PC-9 (cell line): ENCODE measurements at regions not wholly inside any gene's neighbourhood (a gene's known extent, or its start where the extent isn't known, plus 50 kb on each side); places are given as distances from the start of the nearest gene placed in this dataset.

Source experiments
- BruUV-seq: library from RNA; stranded (reverse); fragments of 400-500 nt; replicated peaks from 2 replicates; lab custom pipeline; 2021; lab: Mats Ljungman, UMichigan
- CTCF ChIA-PET: fragments of 300-600 bp; sonication (Branson Sonifier 250); formaldehyde crosslinking; loops from one replicate; lab custom pipeline; 2022; ENCODE audit warnings: antibody characterized with exemption; lab: Charles Lee
- POLR2A ChIA-PET: fragments of 300-600 bp; sonication (Branson Sonifier 250); formaldehyde crosslinking; loops from one replicate; lab custom pipeline; 2022; ENCODE audit warnings: antibody characterized with exemption; ENCODE audit not compliant: unreplicated experiment; lab: Charles Lee
- DNase-seq, 2 experiments: peaks; one replicate each; pipeline versions ENCODE4 v3.0.0 to v3.0.0-alpha.2; 2015 to 2022; ENCODE audit warnings: mixed read lengths in 1 of 2
- H2AFZ ChIP-seq: fragments of 200-600 bp; sonication (generic); 2 replicates; pipeline ENCODE4 v1.8.1; 2017; ENCODE audit warnings: antibody characterized with exemption
- H3F3A ChIP-seq: fragments of 200-600 bp; sonication (generic); 2 replicates; pipeline ENCODE4 v1.8.1; 2017; ENCODE audit warnings: antibody characterized with exemption, mild to moderate bottlenecking, low read depth; ENCODE audit not compliant: insufficient read depth
- H3K27ac ChIP-seq: fragments of 200-600 bp; sonication (generic); 2 replicates; pipeline ENCODE4 v1.6.1; 2016; ENCODE audit warnings: mixed run types
- H3K27me3 ChIP-seq: fragments of 200-600 bp; sonication (generic); 2 replicates; pipeline ENCODE4 v1.6.1; 2016; ENCODE audit warnings: low read depth, mixed run types; ENCODE audit not compliant: insufficient read depth
- H3K36me3 ChIP-seq: fragments of 200-600 bp; sonication (generic); 2 replicates; pipeline ENCODE4 v1.6.1; 2016; ENCODE audit warnings: low read depth, mixed run types
- H3K4me1 ChIP-seq: fragments of 200-600 bp; sonication (generic); replicated peaks from 2 replicates; pipeline ENCODE4 v1.6.1; 2016; ENCODE audit warnings: mixed run types; ENCODE audit not compliant: insufficient read depth
- H3K4me2 ChIP-seq: fragments of 200-600 bp; sonication (generic); 2 replicates; pipeline ENCODE4 v1.6.1; 2017; ENCODE audit warnings: mixed run types
- H3K4me3 ChIP-seq: fragments of 200-600 bp; sonication (generic); 2 replicates; pipeline ENCODE4 v1.6.1; 2016; ENCODE audit warnings: mixed run types
- H3K79me2 ChIP-seq: fragments of 200-600 bp; sonication (generic); 2 replicates; pipeline ENCODE4 v1.6.1; 2017; ENCODE audit warnings: low read depth, mixed run types
- H3K9me2 ChIP-seq: fragments of 200-600 bp; sonication (generic); 2 replicates; pipeline ENCODE4 v1.8.1; 2017; ENCODE audit warnings: mild to moderate bottlenecking; ENCODE audit not compliant: insufficient read depth
- H3K9me3 ChIP-seq: fragments of 200-600 bp; sonication (generic); 2 replicates; pipeline ENCODE4 v1.8.1; 2016; ENCODE audit warnings: low read depth; ENCODE audit not compliant: insufficient read depth
- H4K20me1 ChIP-seq: fragments of 200-600 bp; sonication (generic); 2 replicates; pipeline ENCODE4 v1.8.1; 2017; ENCODE audit not compliant: insufficient read depth
- CTCF ChIP-seq: fragments of 200-600 bp; sonication (generic); conservative IDR thresholded peaks from 2 replicates; pipeline ENCODE4 v1.6.1; 2017; ENCODE audit warnings: mixed run types, antibody characterized with exemption, mild to moderate bottlenecking, moderate library complexity
- EZH2 ChIP-seq: fragments of 200-600 bp; sonication (generic); IDR thresholded peaks from 2 replicates; pipeline ENCODE4 v1.8.0; 2017; ENCODE audit warnings: antibody characterized with exemption, low read depth
- intact Hi-C: fragments of 100-400 bp; cut with micrococcal nuclease; formaldehyde crosslinking; loops from one replicate; pipeline ENCODE4 v1.10.0; 2022; ENCODE audit not compliant: unreplicated experiment

DNA sequence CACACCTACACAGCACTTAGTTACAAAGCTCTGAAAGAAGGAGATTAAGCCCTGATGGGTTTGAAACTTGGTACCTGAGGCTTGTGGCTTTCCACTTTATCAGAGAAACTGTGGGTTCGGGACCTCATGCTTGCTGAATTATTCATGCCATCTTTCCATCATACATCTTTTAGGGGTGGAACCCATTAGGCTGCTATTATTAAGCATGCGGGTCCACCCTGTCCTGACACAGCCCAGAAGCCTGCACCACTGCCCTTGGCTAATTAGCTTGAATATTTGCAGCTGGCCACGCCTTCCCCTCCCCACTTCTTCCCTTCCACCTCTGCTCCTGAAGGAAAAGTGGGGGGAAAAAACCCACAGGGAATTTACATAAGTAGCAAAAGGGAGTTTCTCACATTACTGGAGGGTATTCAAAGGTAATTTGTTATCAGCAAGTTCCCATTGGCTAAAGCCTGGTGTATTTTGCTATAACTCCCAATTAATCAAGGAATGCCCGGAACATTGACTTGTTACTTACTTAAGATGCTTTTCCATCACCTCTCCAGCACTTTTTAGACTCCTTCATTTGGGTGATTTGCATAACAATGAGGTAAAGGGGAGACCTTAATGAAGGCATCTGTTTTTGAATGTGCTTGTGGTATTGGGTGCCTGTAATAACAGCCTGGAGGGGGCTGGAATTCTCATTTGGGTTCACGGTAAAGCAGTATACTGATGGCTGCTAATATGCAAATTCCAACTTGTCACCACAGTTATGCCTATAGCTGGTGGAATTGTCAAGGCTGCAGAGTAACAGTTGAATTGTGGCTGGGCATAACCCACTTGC is 231.7 kb upstream of the GATB start:
- POLR2A ChIA-PET: no interaction called here
- H2AFZ ChIP-seq: no peak overlapping the region
- no peaks in the 10 kb centered on the region for H3K79me2 ChIP-seq
- no peaks in the 10 kb centered on the region for H3K27me3 ChIP-seq
- intact Hi-C loops: no loop called here
- no peak overlapping the region for H3K4me3 ChIP-seq
- H3K4me1 ChIP-seq: peaks cover 17% of the 10 kb centered on the region
- H3K4me2 ChIP-seq: no peak overlapping the region
- CTCF ChIA-PET: no interaction called here
- no peak for DNase-seq
- H3F3A ChIP-seq: peaks cover 11% of the 10 kb centered on the region; the same call in 1 of the 2 replicates
- H3K9me2 ChIP-seq: no peaks in the 10 kb centered on the region
- no peaks in the 10 kb centered on the region for H4K20me1 ChIP-seq
- BruUV-seq: no TSS peak
- no peak overlapping the region for H3K27ac ChIP-seq
- TF ChIP-seq EZH2 (no peak), CTCF (no peak)
- H3K9me3 ChIP-seq: no peaks in the 10 kb centered on the region
- no peaks in the 10 kb centered on the region for H3K36me3 ChIP-seq

GRCh38 chr4:151991884-151992167 is 231.0 kb upstream of the GATB start:
- Histone ChIP-seq H3K27ac (no peak overlapping the region), H3K27me3 (no peaks in the 10 kb centered on the region), H4K20me1 (no peaks in the 10 kb centered on the region), H3F3A (peaks cover 11% of the 10 kb centered on the region; the same call in 1 of the 2 replicates), H3K4me3 (no peak overlapping the region), H3K4me2 (no peak overlapping the region), H3K9me3 (no peaks in the 10 kb centered on the region), H3K36me3 (no peaks in the 10 kb centered on the region), H3K4me1 (peaks cover 17% of the 10 kb centered on the region), H3K9me2 (no peaks in the 10 kb centered on the region), H2AFZ (no peak overlapping the region), H3K79me2 (no peaks in the 10 kb centered on the region)
- no peak for DNase-seq
- BruUV-seq: no TSS peak
- POLR2A ChIA-PET: no interaction called here
- intact Hi-C loops: no loop called here
- CTCF ChIA-PET: no interaction called here
- TF ChIP-seq CTCF (no peak), EZH2 (no peak)

GRCh38 chr4:151991001-151991883 is 230.4 kb upstream of the GATB start:
- POLR2A ChIA-PET: no interaction called here
- TF ChIP-seq CTCF: no peak
- no peak for TF ChIP-seq EZH2

More at GRCh38 chr4:151991001-151991883, 230.4 kb upstream of the GATB start:
- DNase-seq: no peak
- Histone ChIP-seq H3K4me2 (peak overlapping the region; percentile 66; the same call in 1 of the 2 replicates), H3K4me3 (no peak overlapping the region), H3K9me2 (no peaks in the 10 kb centered on the region), H3K27me3 (no peaks in the 10 kb centered on the region), H3K9me3 (no peaks in the 10 kb centered on the region), H3K27ac (no peak overlapping the region), H3K4me1 (peaks cover 17% of the 10 kb centered on the region), H2AFZ (no peak overlapping the region), H4K20me1 (no peaks in the 10 kb centered on the region), H3K79me2 (no peaks in the 10 kb centered on the region), H3K36me3 (no peaks in the 10 kb centered on the region), H3F3A (peaks cover 11% of the 10 kb centered on the region; the same call in 1 of the 2 replicates)
- intact Hi-C loops: no loop called here
- CTCF ChIA-PET: no interaction called here
- no TSS peak for BruUV-seq
